ENCODE measurements at regions not wholly inside any gene's neighbourhood (a gene's known extent, or its start where the extent isn't known, plus 50 kb on each side); places are given as distances from the start of the nearest gene placed in this dataset.

DNA sequence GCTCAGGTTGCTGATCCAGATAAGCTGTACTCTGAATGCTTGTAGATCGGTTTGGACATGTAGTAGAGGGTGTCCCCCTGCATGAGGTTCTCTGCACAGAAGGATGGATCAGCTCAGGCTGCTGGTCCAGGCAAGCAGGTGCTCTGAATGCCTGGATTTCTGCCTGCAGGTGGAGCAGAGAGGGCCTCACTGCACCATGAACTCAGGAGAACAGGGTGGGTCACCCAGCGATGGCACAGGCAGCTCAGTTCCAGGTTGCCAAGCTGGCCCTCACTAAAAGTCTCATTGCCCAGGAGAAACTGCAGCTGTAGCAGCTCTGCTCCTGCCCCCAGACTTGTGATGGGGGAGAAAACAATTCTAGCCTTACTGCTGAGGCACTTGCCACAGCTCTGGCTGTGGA is 491.8 kb downstream of the XIRP2 start:
- TF ChIP-seq POLR2A (IDR thresholded peaks at IDR 0.05) (no peak), POLR2AphosphoS5 (IDR thresholded peaks at IDR 0.05) (no peak)
- TF ChIP-seq, protein P1, sequence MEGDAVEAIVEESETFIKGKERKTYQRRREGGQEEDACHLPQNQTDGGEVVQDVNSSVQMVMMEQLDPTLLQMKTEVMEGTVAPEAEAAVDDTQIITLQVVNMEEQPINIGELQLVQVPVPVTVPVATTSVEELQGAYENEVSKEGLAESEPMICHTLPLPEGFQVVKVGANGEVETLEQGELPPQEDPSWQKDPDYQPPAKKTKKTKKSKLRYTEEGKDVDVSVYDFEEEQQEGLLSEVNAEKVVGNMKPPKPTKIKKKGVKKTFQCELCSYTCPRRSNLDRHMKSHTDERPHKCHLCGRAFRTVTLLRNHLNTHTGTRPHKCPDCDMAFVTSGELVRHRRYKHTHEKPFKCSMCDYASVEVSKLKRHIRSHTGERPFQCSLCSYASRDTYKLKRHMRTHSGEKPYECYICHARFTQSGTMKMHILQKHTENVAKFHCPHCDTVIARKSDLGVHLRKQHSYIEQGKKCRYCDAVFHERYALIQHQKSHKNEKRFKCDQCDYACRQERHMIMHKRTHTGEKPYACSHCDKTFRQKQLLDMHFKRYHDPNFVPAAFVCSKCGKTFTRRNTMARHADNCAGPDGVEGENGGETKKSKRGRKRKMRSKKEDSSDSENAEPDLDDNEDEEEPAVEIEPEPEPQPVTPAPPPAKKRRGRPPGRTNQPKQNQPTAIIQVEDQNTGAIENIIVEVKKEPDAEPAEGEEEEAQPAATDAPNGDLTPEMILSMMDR (IDR thresholded peaks at IDR 0.05), result no peak
